Endothelial cell of umbilical vein (primary cell): ENCODE measurements at regions not wholly inside any gene's neighbourhood (a gene's known extent, or its start where the extent isn't known, plus 50 kb on each side); places are given as distances from the start of the nearest gene placed in this dataset.

ENCODE experiments used
- BruUV-seq: library from RNA; stranded (reverse); fragments of 400-500 nt; replicated peaks from 2 replicates; lab custom pipeline; 2021; lab: Mats Ljungman, UMichigan
- CTCF ChIA-PET: fragments of 300-600, 350-600 bp; sonication (Branson Sonifier 250); formaldehyde crosslinking; loops from one replicate; lab custom pipeline; 2021; ENCODE audit warnings: antibody characterized with exemption, inconsistent platforms; lab: Charles Lee
- POLR2A ChIA-PET: fragments of 300-600, 350-600 bp; sonication (Branson Sonifier 250); formaldehyde crosslinking; loops from one replicate; lab custom pipeline; 2021; ENCODE audit warnings: antibody characterized with exemption, inconsistent platforms; lab: Charles Lee
- DNase-seq: peaks from one replicate; pipeline ENCODE4 v3.0.0-alpha.2; 2011; ENCODE audit warnings: low read depth, low spot score
- FAIRE-seq: peaks from 2 replicates; lab custom pipeline; 2011; peaks lifted over from hg19 to GRCh38; lab: Jason Lieb, UNC
- H2AFZ ChIP-seq: 2 replicates; pipeline ENCODE4 v1.6.0; 2012; ENCODE audit warnings: low read depth, low read length, control low read depth, inconsistent platforms
- H3K27ac ChIP-seq: 2 replicates; pipeline ENCODE4 v1.5.1; 2011; ENCODE audit warnings: low read depth, mild to moderate bottlenecking, control low read depth, low read length, moderate library complexity; ENCODE audit not compliant: insufficient read depth
- H3K27me3 ChIP-seq, 2 experiments: 2 replicates each; pipeline versions ENCODE4 v1.6.0 to v1.6.1; 2011; ENCODE audit warnings: low read length in 2 of 2, mixed read lengths in 1 of 2; ENCODE audit not compliant: control insufficient read depth in 2 of 2, insufficient read depth in 2 of 2
- H3K36me3 ChIP-seq, 2 experiments: 2 replicates in 1 of 2; 3 replicates in 1 of 2; pipeline ENCODE4 v1.5.1; 2011; ENCODE audit warnings: low read length in 2 of 2, mild to moderate bottlenecking in 1 of 2, moderate library complexity in 1 of 2; ENCODE audit not compliant: control insufficient read depth in 2 of 2, insufficient read depth in 2 of 2; ENCODE audit errors: extremely low read depth in 1 of 2
- H3K4me1 ChIP-seq: 3 replicates; pipeline ENCODE4 v1.5.1; 2011; ENCODE audit warnings: mild to moderate bottlenecking, low read length; ENCODE audit not compliant: control insufficient read depth, insufficient read depth; ENCODE audit errors: extremely low read depth
- H3K4me2 ChIP-seq: 2 replicates; pipeline ENCODE4 v1.6.1; 2011; ENCODE audit warnings: low read length, control low read depth, mixed read lengths; ENCODE audit not compliant: insufficient read depth
- H3K4me3 ChIP-seq, 3 experiments: fragments of 200-600 bp in 1 of 3; sonication (generic), shearing (Covaris generic) in 1 of 3; replicated peaks in 1 of 3; 2 replicates each; pipeline ENCODE4 v1.5.1; 2011 to 2016; ENCODE audit warnings: control low read depth in 3 of 3, low read length in 3 of 3, mild to moderate bottlenecking in 2 of 3, inconsistent platforms in 1 of 3, low read depth in 1 of 3, moderate library complexity in 1 of 3; ENCODE audit not compliant: insufficient read depth in 1 of 3
- H3K79me2 ChIP-seq: 2 replicates; pipeline ENCODE4 v1.6.0; 2012; ENCODE audit warnings: low read length, inconsistent platforms; ENCODE audit not compliant: control insufficient read depth, insufficient read depth
- H3K9ac ChIP-seq: replicated peaks from 2 replicates; pipeline ENCODE3; 2011; ENCODE audit warnings: low read length, control low read depth; ENCODE audit not compliant: insufficient read depth; ENCODE audit errors: extremely low read depth
- H3K9me1 ChIP-seq: replicated peaks from 3 replicates; pipeline ENCODE4 v1.6.0; 2011; ENCODE audit warnings: mild to moderate bottlenecking, low read length; ENCODE audit not compliant: control insufficient read depth, insufficient read depth; ENCODE audit errors: extremely low read depth
- H3K9me3 ChIP-seq: replicated peaks from 2 replicates; pipeline ENCODE4 v1.5.1; 2012; ENCODE audit warnings: low read length, inconsistent platforms; ENCODE audit not compliant: control insufficient read depth, insufficient read depth
- H4K20me1 ChIP-seq: replicated peaks from 2 replicates; pipeline ENCODE3; 2011; ENCODE audit warnings: mild to moderate bottlenecking, low read length; ENCODE audit not compliant: control insufficient read depth, insufficient read depth; ENCODE audit errors: extremely low read depth
- CTCF ChIP-seq, 2 donors: IDR thresholded peaks; 1 replicate in 1 of 2; 2 replicates in 1 of 2; pipeline ENCODE4 v1.5.1; 2011; ENCODE audit warnings: low read length in 2 of 2, mild to moderate bottlenecking in 2 of 2, moderate library complexity in 2 of 2, control low read depth in 1 of 2, inconsistent platforms in 1 of 2, low read depth in 1 of 2; ENCODE audit not compliant: insufficient read depth in 1 of 2; ENCODE audit errors: extremely low read depth in 1 of 2
- EZH2 ChIP-seq: IDR thresholded peaks from 2 replicates; pipeline ENCODE4 v1.6.1; 2012; ENCODE audit warnings: borderline replicate concordance, low read depth, mild to moderate bottlenecking, moderate library complexity, low read length, inconsistent platforms; ENCODE audit not compliant: severe bottlenecking
- FOS ChIP-seq: IDR thresholded peaks from 2 replicates; pipeline ENCODE4 v1.6.1; 2011; ENCODE audit warnings: mild to moderate bottlenecking, low read length, moderate library complexity, borderline replicate concordance; ENCODE audit not compliant: insufficient read depth
- GATA2 ChIP-seq: IDR thresholded peaks from 2 replicates; pipeline ENCODE4 v1.7.0; 2011; ENCODE audit warnings: low read depth, mild to moderate bottlenecking, moderate library complexity, mixed read lengths, low read length; ENCODE audit not compliant: insufficient read length, insufficient read depth
- JUN ChIP-seq: IDR thresholded peaks from 2 replicates; pipeline ENCODE4 v1.6.1; 2011; ENCODE audit warnings: borderline replicate concordance, low read depth; ENCODE audit not compliant: insufficient read length, insufficient read depth
- MAX ChIP-seq: IDR thresholded peaks from 2 replicates; pipeline ENCODE4 v1.6.1; 2011; ENCODE audit not compliant: insufficient read depth, insufficient read length
- MYC ChIP-seq: IDR thresholded peaks from one replicate; pipeline ENCODE4 v1.6.1; 2011; ENCODE audit warnings: mild to moderate bottlenecking, low read depth, low read length
- POLR2A ChIP-seq: IDR thresholded peaks from 2 replicates; pipeline ENCODE4 v1.6.1; 2012; ENCODE audit warnings: low read depth, mild to moderate bottlenecking, control low read depth, low read length
- POLR2AphosphoS5 ChIP-seq: IDR thresholded peaks from 2 replicates; pipeline ENCODE4 v1.6.1; 2012; ENCODE audit warnings: low read depth, mild to moderate bottlenecking, control low read depth, low read length, moderate library complexity; ENCODE audit not compliant: insufficient read depth
- dilution Hi-C: fragments of 300-500 bp; cut with MboI; formaldehyde crosslinking; loops from one replicate; pipeline ENCODE4 v1.15.0; 2019; ENCODE audit warnings: low sequenced_read_pairs; ENCODE audit not compliant: extremely low pct_ligation_motif_present
- intact Hi-C: fragments of 100-400 bp; cut with micrococcal nuclease; formaldehyde crosslinking; loops from one replicate; pipeline ENCODE4 v1.10.0; 2022

DNA sequence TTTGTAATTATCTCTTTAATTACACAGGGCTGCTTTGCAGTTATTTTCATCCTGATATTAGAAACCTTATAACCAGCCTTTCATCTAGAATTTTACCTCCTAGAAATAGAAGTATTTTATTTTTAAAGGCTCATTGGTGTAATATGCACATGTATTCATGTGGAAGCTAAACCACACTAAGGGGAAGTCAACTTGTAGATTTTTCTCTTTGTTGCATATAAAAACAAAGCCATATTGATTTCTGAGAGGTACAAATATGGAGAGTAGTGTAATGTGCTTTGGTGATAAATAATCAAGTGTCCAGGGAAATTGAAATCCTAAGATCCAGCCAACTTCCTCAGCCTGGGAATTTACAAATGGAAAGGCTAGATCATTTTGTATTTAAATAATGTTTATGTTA, 301.2 kb downstream of the LRATD1 start:
- Histone ChIP-seq H3K4me2 (no peak overlapping the region), H4K20me1 (no peaks in the 10 kb centered on the region), H3K4me3 (no peak overlapping the region), H3K9ac (no peak overlapping the region), H3K27me3 (no peaks in the 10 kb centered on the region), H3K27ac (no peak overlapping the region), H3K36me3 (no peaks in the 10 kb centered on the region), H2AFZ (no peak overlapping the region), H3K9me3 (peaks cover 2% of the 10 kb centered on the region), H3K79me2 (no peaks in the 10 kb centered on the region), H3K9me1 (no peaks in the 10 kb centered on the region), H3K4me1 (no peaks in the 10 kb centered on the region)
- BruUV-seq = no TSS peak
- ChIA-PET POLR2A (no interaction called here), CTCF (no interaction called here)
- FAIRE-seq (no peak), DNase-seq (no peak)
- intact Hi-C loops (no loop called here), dilution Hi-C loops (no loop called here)
- no peak for TF ChIP-seq EZH2
- TF ChIP-seq FOS = no peak
- TF ChIP-seq JUN = no peak
- TF ChIP-seq CTCF (IDR thresholded peaks at IDR 0.05; ENCODE audit: extremely low read depth in 1 of 2, insufficient read depth in 1 of 2, low read depth in 1 of 2, low read length in 2 of 2) = no peak
- no peak for TF ChIP-seq POLR2AphosphoS5
- TF ChIP-seq POLR2A = no peak
- no peak for TF ChIP-seq MYC
- no peak for TF ChIP-seq MAX
- no peak for TF ChIP-seq GATA2
